H1 (cell line): ENCODE measurements at regions not wholly inside any gene's neighbourhood (a gene's known extent, or its start where the extent isn't known, plus 50 kb on each side); places are given as distances from the start of the nearest gene placed in this dataset.

Source experiments
- EP300 ChIP-seq, 2 experiments: IDR thresholded peaks; 1 replicate in 1 of 2; 2 replicates in 1 of 2; pipeline ENCODE4 v1.6.1; 2011 to 2012; ENCODE audit warnings: low read depth in 2 of 2, low read length in 2 of 2, mild to moderate bottlenecking in 2 of 2, borderline replicate concordance in 1 of 2, inconsistent platforms in 1 of 2, moderate library complexity in 1 of 2
- YY1 ChIP-seq: IDR thresholded peaks from 2 replicates; pipeline ENCODE4 v1.6.1; 2011; ENCODE audit warnings: low read depth, mild to moderate bottlenecking, low read length

DNA sequence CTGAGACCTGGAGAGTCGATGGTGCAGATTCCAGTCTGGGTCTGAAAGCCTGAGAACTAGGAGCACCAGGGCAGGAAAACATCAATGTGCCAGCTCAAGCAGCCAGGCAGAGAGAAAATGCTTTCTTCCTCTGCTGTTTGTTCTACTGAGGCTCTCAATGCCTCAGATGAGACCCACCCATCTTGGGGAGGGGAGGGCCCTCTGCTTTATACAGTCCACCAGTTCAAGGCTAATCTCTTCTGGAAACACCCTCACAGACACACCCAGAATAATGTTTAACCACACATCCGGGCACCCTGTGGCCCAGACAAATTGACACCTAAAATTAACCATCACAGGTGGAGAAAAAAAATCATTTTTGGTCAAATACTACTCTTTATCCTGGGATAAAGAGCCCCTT, 89.3 kb upstream of the SLC22A23 start (continued):
- TF ChIP-seq EP300 (IDR thresholded peaks at IDR 0.05; ENCODE audit: borderline replicate concordance in 1 of 2, low read depth in 2 of 2, low read length in 2 of 2): no peak
- no peak for TF ChIP-seq YY1
